Endothelial cell of umbilical vein (primary cell): ENCODE measurements at regions not wholly inside any gene's neighbourhood (a gene's known extent, or its start where the extent isn't known, plus 50 kb on each side); places are given as distances from the start of the nearest gene placed in this dataset.
"Not testable (repeated sequence)": the region's sequence is repeated elsewhere in the genome, so short reads cannot be mapped to it uniquely, and the experiment has no call there.

Source experiments
- BruUV-seq: library from RNA; stranded (reverse); fragments of 400-500 nt; replicated peaks from 2 replicates; lab custom pipeline; 2021; lab: Mats Ljungman, UMichigan
- CTCF ChIA-PET: fragments of 300-600, 350-600 bp; sonication (Branson Sonifier 250); formaldehyde crosslinking; loops from one replicate; lab custom pipeline; 2021; ENCODE audit warnings: antibody characterized with exemption, inconsistent platforms; lab: Charles Lee
- POLR2A ChIA-PET: fragments of 300-600, 350-600 bp; sonication (Branson Sonifier 250); formaldehyde crosslinking; loops from one replicate; lab custom pipeline; 2021; ENCODE audit warnings: antibody characterized with exemption, inconsistent platforms; lab: Charles Lee
- DNase-seq: peaks from one replicate; pipeline ENCODE4 v3.0.0-alpha.2; 2011; ENCODE audit warnings: low read depth, low spot score
- FAIRE-seq: peaks from 2 replicates; lab custom pipeline; 2011; peaks lifted over from hg19 to GRCh38; lab: Jason Lieb, UNC
- H2AFZ ChIP-seq: 2 replicates; pipeline ENCODE4 v1.6.0; 2012; ENCODE audit warnings: low read depth, low read length, control low read depth, inconsistent platforms
- H3K27ac ChIP-seq: 2 replicates; pipeline ENCODE4 v1.5.1; 2011; ENCODE audit warnings: low read depth, mild to moderate bottlenecking, control low read depth, low read length, moderate library complexity; ENCODE audit not compliant: insufficient read depth
- H3K27me3 ChIP-seq, 2 experiments: 2 replicates each; pipeline versions ENCODE4 v1.6.0 to v1.6.1; 2011; ENCODE audit warnings: low read length in 2 of 2, mixed read lengths in 1 of 2; ENCODE audit not compliant: control insufficient read depth in 2 of 2, insufficient read depth in 2 of 2
- H3K36me3 ChIP-seq, 2 experiments: 2 replicates in 1 of 2; 3 replicates in 1 of 2; pipeline ENCODE4 v1.5.1; 2011; ENCODE audit warnings: low read length in 2 of 2, mild to moderate bottlenecking in 1 of 2, moderate library complexity in 1 of 2; ENCODE audit not compliant: control insufficient read depth in 2 of 2, insufficient read depth in 2 of 2; ENCODE audit errors: extremely low read depth in 1 of 2
- H3K4me1 ChIP-seq: 3 replicates; pipeline ENCODE4 v1.5.1; 2011; ENCODE audit warnings: mild to moderate bottlenecking, low read length; ENCODE audit not compliant: control insufficient read depth, insufficient read depth; ENCODE audit errors: extremely low read depth
- H3K4me2 ChIP-seq: 2 replicates; pipeline ENCODE4 v1.6.1; 2011; ENCODE audit warnings: low read length, control low read depth, mixed read lengths; ENCODE audit not compliant: insufficient read depth
- H3K4me3 ChIP-seq, 3 experiments: fragments of 200-600 bp in 1 of 3; sonication (generic), shearing (Covaris generic) in 1 of 3; replicated peaks in 1 of 3; 2 replicates each; pipeline ENCODE4 v1.5.1; 2011 to 2016; ENCODE audit warnings: control low read depth in 3 of 3, low read length in 3 of 3, mild to moderate bottlenecking in 2 of 3, inconsistent platforms in 1 of 3, low read depth in 1 of 3, moderate library complexity in 1 of 3; ENCODE audit not compliant: insufficient read depth in 1 of 3
- H3K79me2 ChIP-seq: 2 replicates; pipeline ENCODE4 v1.6.0; 2012; ENCODE audit warnings: low read length, inconsistent platforms; ENCODE audit not compliant: control insufficient read depth, insufficient read depth
- H3K9ac ChIP-seq: replicated peaks from 2 replicates; pipeline ENCODE3; 2011; ENCODE audit warnings: low read length, control low read depth; ENCODE audit not compliant: insufficient read depth; ENCODE audit errors: extremely low read depth
- H3K9me1 ChIP-seq: replicated peaks from 3 replicates; pipeline ENCODE4 v1.6.0; 2011; ENCODE audit warnings: mild to moderate bottlenecking, low read length; ENCODE audit not compliant: control insufficient read depth, insufficient read depth; ENCODE audit errors: extremely low read depth
- H3K9me3 ChIP-seq: replicated peaks from 2 replicates; pipeline ENCODE4 v1.5.1; 2012; ENCODE audit warnings: low read length, inconsistent platforms; ENCODE audit not compliant: control insufficient read depth, insufficient read depth
- H4K20me1 ChIP-seq: replicated peaks from 2 replicates; pipeline ENCODE3; 2011; ENCODE audit warnings: mild to moderate bottlenecking, low read length; ENCODE audit not compliant: control insufficient read depth, insufficient read depth; ENCODE audit errors: extremely low read depth
- EZH2 ChIP-seq: IDR thresholded peaks from 2 replicates; pipeline ENCODE4 v1.6.1; 2012; ENCODE audit warnings: borderline replicate concordance, low read depth, mild to moderate bottlenecking, moderate library complexity, low read length, inconsistent platforms; ENCODE audit not compliant: severe bottlenecking
- FOS ChIP-seq: IDR thresholded peaks from 2 replicates; pipeline ENCODE4 v1.6.1; 2011; ENCODE audit warnings: mild to moderate bottlenecking, low read length, moderate library complexity, borderline replicate concordance; ENCODE audit not compliant: insufficient read depth
- GATA2 ChIP-seq: IDR thresholded peaks from 2 replicates; pipeline ENCODE4 v1.7.0; 2011; ENCODE audit warnings: low read depth, mild to moderate bottlenecking, moderate library complexity, mixed read lengths, low read length; ENCODE audit not compliant: insufficient read length, insufficient read depth
- JUN ChIP-seq: IDR thresholded peaks from 2 replicates; pipeline ENCODE4 v1.6.1; 2011; ENCODE audit warnings: borderline replicate concordance, low read depth; ENCODE audit not compliant: insufficient read length, insufficient read depth
- MYC ChIP-seq: IDR thresholded peaks from one replicate; pipeline ENCODE4 v1.6.1; 2011; ENCODE audit warnings: mild to moderate bottlenecking, low read depth, low read length
- POLR2A ChIP-seq: IDR thresholded peaks from 2 replicates; pipeline ENCODE4 v1.6.1; 2012; ENCODE audit warnings: low read depth, mild to moderate bottlenecking, control low read depth, low read length
- POLR2AphosphoS5 ChIP-seq: IDR thresholded peaks from 2 replicates; pipeline ENCODE4 v1.6.1; 2012; ENCODE audit warnings: low read depth, mild to moderate bottlenecking, control low read depth, low read length, moderate library complexity; ENCODE audit not compliant: insufficient read depth
- dilution Hi-C: fragments of 300-500 bp; cut with MboI; formaldehyde crosslinking; loops from one replicate; pipeline ENCODE4 v1.15.0; 2019; ENCODE audit warnings: low sequenced_read_pairs; ENCODE audit not compliant: extremely low pct_ligation_motif_present
- intact Hi-C: fragments of 100-400 bp; cut with micrococcal nuclease; formaldehyde crosslinking; loops from one replicate; pipeline ENCODE4 v1.10.0; 2022
- TF ChIP-seq, protein P1 (sequence below): IDR thresholded peaks from 2 replicates; pipeline ENCODE4 v1.6.1; 2011; ENCODE audit not compliant: insufficient read depth, insufficient read length
- TF ChIP-seq, protein P2 (sequence below), 2 donors: IDR thresholded peaks; 1 replicate in 1 of 2; 2 replicates in 1 of 2; pipeline ENCODE4 v1.5.1; 2011; ENCODE audit warnings: low read length in 2 of 2, mild to moderate bottlenecking in 2 of 2, moderate library complexity in 2 of 2, control low read depth in 1 of 2, inconsistent platforms in 1 of 2, low read depth in 1 of 2; ENCODE audit not compliant: insufficient read depth in 1 of 2; ENCODE audit errors: extremely low read depth in 1 of 2

DNA sequence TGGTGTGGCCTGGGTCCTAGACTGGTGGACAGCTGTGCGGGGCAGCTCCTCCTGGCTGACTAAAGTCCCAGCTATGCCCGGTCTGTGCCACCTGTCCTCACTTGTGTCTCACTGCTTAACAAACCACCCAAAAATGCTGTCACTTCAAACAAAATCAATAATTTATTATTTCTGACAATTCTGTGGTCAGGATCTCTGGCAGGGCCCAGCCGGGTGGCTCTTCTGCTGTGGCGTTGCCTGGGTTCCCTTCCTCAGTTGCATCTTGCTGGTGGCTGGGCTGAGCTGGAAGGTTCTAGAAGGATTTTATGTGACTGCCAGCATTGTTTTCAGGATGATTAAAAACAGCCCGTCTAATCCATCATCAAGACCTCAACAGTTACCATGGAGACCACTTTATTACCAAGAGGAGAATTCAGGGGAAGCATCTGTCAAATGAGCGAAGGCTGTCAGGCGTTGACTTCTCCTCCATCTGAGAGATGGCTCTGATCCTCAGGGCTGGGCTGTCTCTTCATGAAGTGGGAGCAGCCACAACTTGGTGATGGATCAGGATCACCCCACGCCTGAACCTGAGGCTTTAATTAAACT, 280.6 kb upstream of the SFSWAP start:
- TF ChIP-seq, protein P1, sequence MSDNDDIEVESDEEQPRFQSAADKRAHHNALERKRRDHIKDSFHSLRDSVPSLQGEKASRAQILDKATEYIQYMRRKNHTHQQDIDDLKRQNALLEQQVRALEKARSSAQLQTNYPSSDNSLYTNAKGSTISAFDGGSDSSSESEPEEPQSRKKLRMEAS: no peak
- no peak for TF ChIP-seq GATA2
- TF ChIP-seq EZH2: no peak
- no peak for TF ChIP-seq FOS
- TF ChIP-seq, protein P2, sequence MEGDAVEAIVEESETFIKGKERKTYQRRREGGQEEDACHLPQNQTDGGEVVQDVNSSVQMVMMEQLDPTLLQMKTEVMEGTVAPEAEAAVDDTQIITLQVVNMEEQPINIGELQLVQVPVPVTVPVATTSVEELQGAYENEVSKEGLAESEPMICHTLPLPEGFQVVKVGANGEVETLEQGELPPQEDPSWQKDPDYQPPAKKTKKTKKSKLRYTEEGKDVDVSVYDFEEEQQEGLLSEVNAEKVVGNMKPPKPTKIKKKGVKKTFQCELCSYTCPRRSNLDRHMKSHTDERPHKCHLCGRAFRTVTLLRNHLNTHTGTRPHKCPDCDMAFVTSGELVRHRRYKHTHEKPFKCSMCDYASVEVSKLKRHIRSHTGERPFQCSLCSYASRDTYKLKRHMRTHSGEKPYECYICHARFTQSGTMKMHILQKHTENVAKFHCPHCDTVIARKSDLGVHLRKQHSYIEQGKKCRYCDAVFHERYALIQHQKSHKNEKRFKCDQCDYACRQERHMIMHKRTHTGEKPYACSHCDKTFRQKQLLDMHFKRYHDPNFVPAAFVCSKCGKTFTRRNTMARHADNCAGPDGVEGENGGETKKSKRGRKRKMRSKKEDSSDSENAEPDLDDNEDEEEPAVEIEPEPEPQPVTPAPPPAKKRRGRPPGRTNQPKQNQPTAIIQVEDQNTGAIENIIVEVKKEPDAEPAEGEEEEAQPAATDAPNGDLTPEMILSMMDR (IDR thresholded peaks at IDR 0.05; ENCODE audit: extremely low read depth in 1 of 2, insufficient read depth in 1 of 2, low read depth in 1 of 2, low read length in 2 of 2): no peak
- no peak for TF ChIP-seq POLR2A
- no peak for TF ChIP-seq POLR2AphosphoS5
- TF ChIP-seq JUN: no peak
- no peak for TF ChIP-seq MYC
- H3K27ac ChIP-seq: no peak overlapping the region
- no peak overlapping the region for H3K9ac ChIP-seq
- dilution Hi-C loops: no loop called here
- CTCF ChIA-PET: no interaction called here
- no peaks in the 10 kb centered on the region for H4K20me1 ChIP-seq
- H3K9me3 ChIP-seq: no peaks in the 10 kb centered on the region
- FAIRE-seq: no peak
- POLR2A ChIA-PET: no interaction called here
- DNase-seq: no peak
- H3K36me3 ChIP-seq: no peaks in the 10 kb centered on the region
- H3K79me2 ChIP-seq: no peaks in the 10 kb centered on the region
- no peaks in the 10 kb centered on the region for H3K9me1 ChIP-seq
- no peak overlapping the region for H2AFZ ChIP-seq
- no peaks in the 10 kb centered on the region for H3K4me1 ChIP-seq
- no peak overlapping the region for H3K4me2 ChIP-seq
- intact Hi-C loops: no loop called here
- no peaks in the 10 kb centered on the region for H3K27me3 ChIP-seq
- BruUV-seq: no TSS peak
- no peak overlapping the region for H3K4me3 ChIP-seq

DNA sequence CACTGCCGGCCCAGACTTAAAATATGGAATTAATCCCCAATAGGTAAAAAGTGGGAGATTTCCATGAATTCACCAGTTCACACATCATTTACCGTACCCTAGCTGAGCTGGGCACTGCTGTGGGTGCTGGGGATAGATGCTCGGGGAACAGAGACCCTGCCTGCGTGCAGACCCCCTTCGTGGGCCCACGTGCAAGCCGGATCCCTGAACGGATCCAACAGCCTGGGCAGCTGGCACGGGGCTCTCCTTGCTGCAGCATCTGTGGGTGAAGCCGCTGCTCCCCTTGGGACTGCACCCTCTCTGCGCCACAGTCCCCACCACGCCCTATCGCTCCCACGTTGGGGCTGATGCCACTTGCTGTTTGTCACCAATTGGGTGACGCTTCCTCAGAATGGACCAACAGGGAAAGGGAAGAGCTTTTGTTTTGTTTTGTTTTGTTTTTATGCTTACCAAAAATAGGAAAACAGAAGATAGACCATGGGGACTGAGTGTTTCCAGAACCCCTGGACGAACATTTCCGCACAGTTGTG, 279.7 kb upstream of the SFSWAP start:
- intact Hi-C loops, H3K4me1 ChIP-seq, H3K9me1 ChIP-seq, H3K9me3 ChIP-seq, H3K4me2 ChIP-seq, DNase-seq, H3K27me3 ChIP-seq, BruUV-seq, H3K9ac ChIP-seq, H3K36me3 ChIP-seq, H3K79me2 ChIP-seq, dilution Hi-C loops, H4K20me1 ChIP-seq, POLR2A ChIA-PET, H2AFZ ChIP-seq, H3K27ac ChIP-seq, FAIRE-seq, H3K4me3 ChIP-seq, CTCF ChIA-PET: not testable (repeated sequence)
